ENCODE measurements at regions not wholly inside any gene's neighbourhood (a gene's known extent, or its start where the extent isn't known, plus 50 kb on each side); places are given as distances from the start of the nearest gene placed in this dataset.
"Not testable (repeated sequence)": the region's sequence is repeated elsewhere in the genome, so short reads cannot be mapped to it uniquely, and the experiment has no call there.

GRCh38 chr5:163105456-163105855, 331.9 kb upstream of the CCNG1 start:
- Histone ChIP-seq H3K9me3 (ENCODE audit: control insufficient read depth, low read length) (no peaks in the 10 kb centered on the region), H3K27ac (ENCODE audit: low read depth, low read length, severe bottlenecking) (no peak overlapping the region), H3K36me3 (ENCODE audit: control insufficient read depth, insufficient read depth, low read length) (no peaks in the 10 kb centered on the region), H3K4me1 (ENCODE audit: control insufficient read depth, insufficient read depth, low read length, poor library complexity, severe bottlenecking) (no peaks in the 10 kb centered on the region), H3K4me3 (ENCODE audit: extremely low read depth, insufficient read depth, low read length, poor library complexity, severe bottlenecking) (no peak overlapping the region)
- 83 to 93% methylated on average over 2 of the region's 2 CpGs for WGBS, 2 experiments (ENCODE audit: insufficient coverage in 2 of 2)

GRCh38 chr5:163106098-163106497, 331.3 kb upstream of the CCNG1 start:
- Histone ChIP-seq H3K4me3 (ENCODE audit: extremely low read depth, insufficient read depth, low read length, poor library complexity, severe bottlenecking) (no peak overlapping the region), H3K4me1 (ENCODE audit: control insufficient read depth, insufficient read depth, low read length, poor library complexity, severe bottlenecking) (no peaks in the 10 kb centered on the region), H3K9me3 (ENCODE audit: control insufficient read depth, low read length) (no peaks in the 10 kb centered on the region), H3K36me3 (ENCODE audit: control insufficient read depth, insufficient read depth, low read length) (no peaks in the 10 kb centered on the region), H3K27ac (ENCODE audit: low read depth, low read length, severe bottlenecking) (no peak overlapping the region)
- WGBS, 2 experiments (ENCODE audit: insufficient coverage in 2 of 2): 100% methylated on average over 1 of the region's 1 CpG

- 100% methylated on average over 1 of the region's 1 CpG; no CpG with 5 or more reads in 1 of the 2 experiments for WGBS, 2 experiments (ENCODE audit: insufficient coverage in 2 of 2)
- no peak overlapping the region for H3K4me3 ChIP-seq (ENCODE audit: extremely low read depth, insufficient read depth, low read length, poor library complexity, severe bottlenecking)
- no peaks in the 10 kb centered on the region for H3K9me3 ChIP-seq (ENCODE audit: control insufficient read depth, low read length)
- H3K4me1 ChIP-seq (ENCODE audit: control insufficient read depth, insufficient read depth, low read length, poor library complexity, severe bottlenecking): no peaks in the 10 kb centered on the region
- no peak overlapping the region for H3K27ac ChIP-seq (ENCODE audit: low read depth, low read length, severe bottlenecking)
- H3K36me3 ChIP-seq (ENCODE audit: control insufficient read depth, insufficient read depth, low read length): no peaks in the 10 kb centered on the region
Measured at GRCh38 chr5:163108351-163108750, 329.0 kb upstream of the CCNG1 start.

GRCh38 chr5:163115011-163115410, 322.4 kb upstream of the CCNG1 start:
- Histone ChIP-seq H3K36me3 (ENCODE audit: control insufficient read depth, insufficient read depth, low read length) (no peaks in the 10 kb centered on the region), H3K4me1 (ENCODE audit: control insufficient read depth, insufficient read depth, low read length, poor library complexity, severe bottlenecking) (no peaks in the 10 kb centered on the region), H3K27ac (ENCODE audit: low read depth, low read length, severe bottlenecking) (no peak overlapping the region), H3K9me3 (ENCODE audit: control insufficient read depth, low read length) (no peaks in the 10 kb centered on the region), H3K4me3 (ENCODE audit: extremely low read depth, insufficient read depth, low read length, poor library complexity, severe bottlenecking) (no peak overlapping the region)
- WGBS, 2 experiments (ENCODE audit: insufficient coverage in 2 of 2): 62 to 100% methylated on average over 2 to 3 of the region's 4 CpGs

- not testable (repeated sequence) for H3K4me3 ChIP-seq (ENCODE audit: extremely low read depth, insufficient read depth, low read length, poor library complexity, severe bottlenecking); H3K36me3 ChIP-seq (ENCODE audit: control insufficient read depth, insufficient read depth, low read length); H3K9me3 ChIP-seq (ENCODE audit: control insufficient read depth, low read length); H3K27ac ChIP-seq (ENCODE audit: low read depth, low read length, severe bottlenecking); H3K4me1 ChIP-seq (ENCODE audit: control insufficient read depth, insufficient read depth, low read length, poor library complexity, severe bottlenecking)
- WGBS, 2 experiments (ENCODE audit: insufficient coverage in 2 of 2): no CpG with 5 or more reads among the region's 2 CpGs
Measured at GRCh38 chr5:163116618-163117017, 320.8 kb upstream of the CCNG1 start.

- Histone ChIP-seq H3K4me3 (ENCODE audit: extremely low read depth, insufficient read depth, low read length, poor library complexity, severe bottlenecking) (no peak overlapping the region), H3K36me3 (ENCODE audit: control insufficient read depth, insufficient read depth, low read length) (no peaks in the 10 kb centered on the region), H3K4me1 (ENCODE audit: control insufficient read depth, insufficient read depth, low read length, poor library complexity, severe bottlenecking) (no peaks in the 10 kb centered on the region), H3K9me3 (ENCODE audit: control insufficient read depth, low read length) (no peaks in the 10 kb centered on the region), H3K27ac (ENCODE audit: low read depth, low read length, severe bottlenecking) (no peak overlapping the region)
Measured at GRCh38 chr5:163134061-163134460, 303.3 kb upstream of the CCNG1 start.

- no CpG with 5 or more reads among the region's 2 CpGs for WGBS, 2 experiments (ENCODE audit: insufficient coverage in 2 of 2)
- Histone ChIP-seq H3K36me3 (ENCODE audit: control insufficient read depth, insufficient read depth, low read length) (no peaks in the 10 kb centered on the region), H3K4me3 (ENCODE audit: extremely low read depth, insufficient read depth, low read length, poor library complexity, severe bottlenecking) (no peak overlapping the region), H3K9me3 (ENCODE audit: control insufficient read depth, low read length) (no peaks in the 10 kb centered on the region), H3K4me1 (ENCODE audit: control insufficient read depth, insufficient read depth, low read length, poor library complexity, severe bottlenecking) (no peaks in the 10 kb centered on the region), H3K27ac (ENCODE audit: low read depth, low read length, severe bottlenecking) (no peak overlapping the region)
Measured at GRCh38 chr5:163135849-163136248, 301.5 kb upstream of the CCNG1 start.

GRCh38 chr5:163161512-163161911, 275.9 kb upstream of the CCNG1 start:
- H3K36me3 ChIP-seq (ENCODE audit: control insufficient read depth, insufficient read depth, low read length): no peaks in the 10 kb centered on the region

GRCh38 chr5:163162645-163163044, 274.8 kb upstream of the CCNG1 start:
- WGBS, 2 experiments (ENCODE audit: insufficient coverage in 2 of 2): 80 to 83% methylated on average over 1 of the region's 3 CpGs
- Histone ChIP-seq H3K27ac (ENCODE audit: low read depth, low read length, severe bottlenecking) (no peak overlapping the region), H3K4me1 (ENCODE audit: control insufficient read depth, insufficient read depth, low read length, poor library complexity, severe bottlenecking) (no peaks in the 10 kb centered on the region), H3K4me3 (ENCODE audit: extremely low read depth, insufficient read depth, low read length, poor library complexity, severe bottlenecking) (no peak overlapping the region), H3K36me3 (ENCODE audit: control insufficient read depth, insufficient read depth, low read length) (no peaks in the 10 kb centered on the region), H3K9me3 (ENCODE audit: control insufficient read depth, low read length) (no peaks in the 10 kb centered on the region)

More at GRCh38 chr5:163161512-163161911, 275.9 kb upstream of the CCNG1 start:
- Histone ChIP-seq H3K4me1 (ENCODE audit: control insufficient read depth, insufficient read depth, low read length, poor library complexity, severe bottlenecking) (no peaks in the 10 kb centered on the region), H3K27ac (ENCODE audit: low read depth, low read length, severe bottlenecking) (no peak overlapping the region), H3K9me3 (ENCODE audit: control insufficient read depth, low read length) (no peaks in the 10 kb centered on the region), H3K4me3 (ENCODE audit: extremely low read depth, insufficient read depth, low read length, poor library complexity, severe bottlenecking) (no peak overlapping the region)

- 86% methylated on average over 1 of the region's 2 CpGs; no CpG with 5 or more reads in 1 of the 2 experiments for WGBS, 2 experiments (ENCODE audit: insufficient coverage in 2 of 2)
- no peaks in the 10 kb centered on the region for H3K36me3 ChIP-seq (ENCODE audit: control insufficient read depth, insufficient read depth, low read length)
- H3K27ac ChIP-seq (ENCODE audit: low read depth, low read length, severe bottlenecking): no peak overlapping the region
- H3K4me1 ChIP-seq (ENCODE audit: control insufficient read depth, insufficient read depth, low read length, poor library complexity, severe bottlenecking): no peaks in the 10 kb centered on the region
- no peaks in the 10 kb centered on the region for H3K9me3 ChIP-seq (ENCODE audit: control insufficient read depth, low read length)
- no peak overlapping the region for H3K4me3 ChIP-seq (ENCODE audit: extremely low read depth, insufficient read depth, low read length, poor library complexity, severe bottlenecking)
Measured at GRCh38 chr5:163163858-163164257, 273.5 kb upstream of the CCNG1 start.

- Histone ChIP-seq H3K36me3 (ENCODE audit: control insufficient read depth, insufficient read depth, low read length) (no peaks in the 10 kb centered on the region), H3K4me3 (ENCODE audit: extremely low read depth, insufficient read depth, low read length, poor library complexity, severe bottlenecking) (no peak overlapping the region), H3K9me3 (ENCODE audit: control insufficient read depth, low read length) (no peaks in the 10 kb centered on the region), H3K27ac (ENCODE audit: low read depth, low read length, severe bottlenecking) (no peak overlapping the region), H3K4me1 (ENCODE audit: control insufficient read depth, insufficient read depth, low read length, poor library complexity, severe bottlenecking) (no peaks in the 10 kb centered on the region)
- WGBS, 2 experiments (ENCODE audit: insufficient coverage in 2 of 2): 91 to 96% methylated on average over 7 of the region's 10 CpGs
Measured at GRCh38 chr5:163165277-163165676, 272.1 kb upstream of the CCNG1 start.

- WGBS, 2 experiments (ENCODE audit: insufficient coverage in 2 of 2): 67 to 73% methylated on average over 1 to 2 of the region's 3 CpGs
- not testable (repeated sequence) for H3K9me3 ChIP-seq (ENCODE audit: control insufficient read depth, low read length); H3K27ac ChIP-seq (ENCODE audit: low read depth, low read length, severe bottlenecking); H3K36me3 ChIP-seq (ENCODE audit: control insufficient read depth, insufficient read depth, low read length); H3K4me1 ChIP-seq (ENCODE audit: control insufficient read depth, insufficient read depth, low read length, poor library complexity, severe bottlenecking); H3K4me3 ChIP-seq (ENCODE audit: extremely low read depth, insufficient read depth, low read length, poor library complexity, severe bottlenecking)
Measured at GRCh38 chr5:163170161-163170560, 267.2 kb upstream of the CCNG1 start.

Data from mesodermal cell (in vitro differentiated cells).